Stimulated activated CD8-positive, alpha-beta memory T cell treated with anti-CD3 and anti-CD28 coated beads, Interleukin-12 subunit alpha, Interleukin-12 subunit beta, amount 100 ng/mL, for 4 hours (primary cell): ENCODE measurements at regions not wholly inside any gene's neighbourhood (a gene's known extent, or its start where the extent isn't known, plus 50 kb on each side); places are given as distances from the start of the nearest gene placed in this dataset.
"Not testable (repeated sequence)": the region's sequence is repeated elsewhere in the genome, so short reads cannot be mapped to it uniquely, and the experiment has no call there.

Experiments
- DNase-seq: peaks from one replicate; pipeline ENCODE4 v3.0.0-alpha.2; 2020; ENCODE audit warnings: low read depth

- DNase-seq = no peak
Observed at GRCh38 chr6:140758169-140758877, 1374.4 kb upstream of the GJE1 start.

- DNase-seq = no peak
Observed at GRCh38 chr6:140752234-140752633, 1377.8 kb upstream of the CITED2 start.

- no peak for DNase-seq
Observed at GRCh38 chr6:140747114-140747513, 1372.7 kb upstream of the CITED2 start.

GRCh38 chr6:140744659-140745320 lies 1370.3 kb upstream of the CITED2 start:
- DNase-seq = no peak

- DNase-seq = no peak
Observed at GRCh38 chr6:140736231-140736630, 1361.8 kb upstream of the CITED2 start.

GRCh38 chr6:140732991-140733390 lies 1358.5 kb upstream of the CITED2 start:
- DNase-seq = no peak

GRCh38 chr6:140732155-140732554 lies 1357.7 kb upstream of the CITED2 start:
- no peak for DNase-seq

GRCh38 chr6:140731741-140732140 lies 1357.3 kb upstream of the CITED2 start:
- no peak for DNase-seq

GRCh38 chr6:140729521-140729920 lies 1355.1 kb upstream of the CITED2 start:
- DNase-seq = no peak

GRCh38 chr6:140718021-140718420 lies 1343.6 kb upstream of the CITED2 start:
- DNase-seq = no peak

GRCh38 chr6:140713495-140713894 lies 1339.0 kb upstream of the CITED2 start:
- DNase-seq = no peak

GRCh38 chr6:140711019-140711613 lies 1336.7 kb upstream of the CITED2 start:
- DNase-seq = no peak

- DNase-seq = no peak
Observed at GRCh38 chr6:140708441-140708840, 1334.0 kb upstream of the CITED2 start.

- not testable (repeated sequence) for DNase-seq
Observed at GRCh38 chr6:140704008-140704407, 1329.6 kb upstream of the CITED2 start.

GRCh38 chr6:140697585-140697984 lies 1323.1 kb upstream of the CITED2 start:
- no peak for DNase-seq

GRCh38 chr6:140684776-140685550 lies 1310.5 kb upstream of the CITED2 start:
- no peak for DNase-seq

- DNase-seq = no peak
Observed at GRCh38 chr6:140677781-140678528, 1303.5 kb upstream of the CITED2 start.

GRCh38 chr6:140671926-140672325 lies 1297.5 kb upstream of the CITED2 start:
- DNase-seq = no peak

GRCh38 chr6:140670021-140670420 lies 1295.6 kb upstream of the CITED2 start:
- no peak for DNase-seq

- DNase-seq = no peak
Observed at GRCh38 chr6:140669321-140669720, 1294.9 kb upstream of the CITED2 start.

- no peak for DNase-seq
Observed at GRCh38 chr6:140663772-140664171, 1289.3 kb upstream of the CITED2 start.

- DNase-seq = no peak
Observed at GRCh38 chr6:140663094-140663493, 1288.6 kb upstream of the CITED2 start.
